ENCODE measurements at regions not wholly inside any gene's neighbourhood (a gene's known extent, or its start where the extent isn't known, plus 50 kb on each side); places are given as distances from the start of the nearest gene placed in this dataset.
"Not testable (repeated sequence)": the region's sequence is repeated elsewhere in the genome, so short reads cannot be mapped to it uniquely, and the experiment has no call there.

GRCh38 chr14:105709281-105710118, 183.1 kb downstream of the TMEM121 start:
- no peak for DNase-seq (ENCODE audit: low read depth in 2 of 2)

- DNase-seq (ENCODE audit: low read depth in 2 of 2), result no peak
Observed at GRCh38 chr14:105710119-105711043, 184.0 kb downstream of the TMEM121 start.

GRCh38 chr14:105711044-105711620, 184.7 kb downstream of the TMEM121 start:
- no peak for DNase-seq (ENCODE audit: low read depth in 2 of 2)

- DNase-seq (ENCODE audit: low read depth in 2 of 2), result no peak
Observed at GRCh38 chr14:105711841-105712460, 185.6 kb downstream of the TMEM121 start.

GRCh38 chr14:105712670-105713069, 186.3 kb downstream of the TMEM121 start:
- DNase-seq (ENCODE audit: low read depth in 2 of 2), result not testable (repeated sequence)

- not testable (repeated sequence) for DNase-seq (ENCODE audit: low read depth in 2 of 2)
Observed at GRCh38 chr14:105713160-105713559, 186.8 kb downstream of the TMEM121 start.

- DNase-seq (ENCODE audit: low read depth in 2 of 2), result not testable (repeated sequence)
Observed at GRCh38 chr14:105713836-105714235, 187.5 kb downstream of the TMEM121 start.

GRCh38 chr14:105718787-105719186, 192.4 kb downstream of the TMEM121 start:
- DNase-seq (ENCODE audit: low read depth in 2 of 2), result not testable (repeated sequence)

GRCh38 chr14:105720106-105720505, 193.7 kb downstream of the TMEM121 start:
- DNase-seq (ENCODE audit: low read depth in 2 of 2), result not testable (repeated sequence)

GRCh38 chr14:105720852-105721601, 194.6 kb downstream of the TMEM121 start:
- not testable (repeated sequence) for DNase-seq (ENCODE audit: low read depth in 2 of 2)

- DNase-seq (ENCODE audit: low read depth in 2 of 2), result not testable (repeated sequence)
Observed at GRCh38 chr14:105721602-105721970, 195.2 kb downstream of the TMEM121 start.

GRCh38 chr14:105721996-105722709, 195.8 kb downstream of the TMEM121 start:
- DNase-seq (ENCODE audit: low read depth in 2 of 2), result not testable (repeated sequence)

GRCh38 chr14:105723271-105723670, 196.9 kb downstream of the TMEM121 start:
- not testable (repeated sequence) for DNase-seq (ENCODE audit: low read depth in 2 of 2)

- not testable (repeated sequence) for DNase-seq (ENCODE audit: low read depth in 2 of 2)
Observed at GRCh38 chr14:105723776-105724175, 197.4 kb downstream of the TMEM121 start.

- DNase-seq (ENCODE audit: low read depth in 2 of 2), result not testable (repeated sequence)
Observed at GRCh38 chr14:105729825-105730368, 203.5 kb downstream of the TMEM121 start.

- DNase-seq (ENCODE audit: low read depth in 2 of 2), result not testable (repeated sequence)
Observed at GRCh38 chr14:105730731-105731130, 204.3 kb downstream of the TMEM121 start.

GRCh38 chr14:105731221-105731985, 205.0 kb downstream of the TMEM121 start:
- DNase-seq (ENCODE audit: low read depth in 2 of 2), result not testable (repeated sequence)

- DNase-seq (ENCODE audit: low read depth in 2 of 2), result no peak
Observed at GRCh38 chr14:105733081-105734065, 207.0 kb downstream of the TMEM121 start.

Measured in stimulated activated CD4-positive, alpha-beta T cell treated with anti-CD3 and anti-CD28 coated beads, Interleukin-12 subunit alpha, Interleukin-12 subunit beta, amount 100 ng/mL, for 24 hours (primary cell).